Smooth muscle cell (in vitro differentiated cells): ENCODE measurements at regions not wholly inside any gene's neighbourhood (a gene's known extent, or its start where the extent isn't known, plus 50 kb on each side); places are given as distances from the start of the nearest gene placed in this dataset.

ENCODE experiments used
- DNase-seq: peaks from one replicate; lab custom pipeline; 2025; ENCODE audit not compliant: unreplicated experiment; lab: John Stamatoyannopoulos, UW
- H2AFZ ChIP-seq: fragments of 200-600 bp; sonication (generic); 2 replicates; pipeline ENCODE4 v1.6.0; 2016; ENCODE audit warnings: antibody characterized with exemption, low read depth, mild to moderate bottlenecking
- H3F3A ChIP-seq: fragments of 200-600 bp; sonication (generic); 2 replicates; pipeline ENCODE4 v1.6.0; 2017; ENCODE audit warnings: antibody characterized with exemption, low read depth
- H3K27ac ChIP-seq: fragments of 200-600 bp; sonication (generic); 2 replicates; pipeline ENCODE4 v1.5.1; 2016; ENCODE audit warnings: low read depth, mild to moderate bottlenecking
- H3K27me3 ChIP-seq: fragments of 200-600 bp; sonication (generic); 2 replicates; pipeline ENCODE4 v1.6.1; 2016; ENCODE audit warnings: low read depth, mild to moderate bottlenecking
- H3K36me3 ChIP-seq: fragments of 200-600 bp; sonication (generic); 2 replicates; pipeline ENCODE4 v1.5.1; 2016; ENCODE audit warnings: low read depth
- H3K4me1 ChIP-seq: fragments of 200-600 bp; sonication (generic); 2 replicates; pipeline ENCODE4 v1.5.1; 2016; ENCODE audit warnings: low read depth
- H3K4me2 ChIP-seq: fragments of 200-600 bp; sonication (generic); 2 replicates; pipeline ENCODE4 v1.6.0; 2016; ENCODE audit warnings: mild to moderate bottlenecking
- H3K4me3 ChIP-seq: fragments of 200-600 bp; sonication (generic); 2 replicates; pipeline ENCODE4 v1.5.1; 2016; ENCODE audit warnings: mild to moderate bottlenecking
- H3K79me2 ChIP-seq: fragments of 200-600 bp; sonication (generic); 2 replicates; pipeline ENCODE4 v1.6.0; 2016; ENCODE audit warnings: low read depth, mild to moderate bottlenecking
- H3K9ac ChIP-seq: fragments of 200-600 bp; sonication (generic); 2 replicates; pipeline ENCODE4 v1.6.0; 2016; ENCODE audit warnings: low read depth
- H3K9me3 ChIP-seq: fragments of 200-600 bp; sonication (generic); replicated peaks from 2 replicates; pipeline ENCODE4 v1.5.1; 2016; ENCODE audit warnings: low read depth
- H4K20me1 ChIP-seq: fragments of 200-600 bp; sonication (generic); 2 replicates; pipeline ENCODE4 v1.6.0; 2016; ENCODE audit warnings: low read depth
- CTCF ChIP-seq: fragments of 200-600 bp; sonication (generic); IDR thresholded peaks from 2 replicates; pipeline ENCODE4 v1.5.1; 2017; ENCODE audit warnings: borderline replicate concordance, mild to moderate bottlenecking, antibody characterized with exemption; ENCODE audit not compliant: insufficient read depth, poor library complexity, severe bottlenecking
- WGBS: methylation state at CpG from one replicate; pipeline ENCODE4 v1.1.7; 2016; ENCODE audit warnings: low lambda C conversion rate; 5-methylcytosine and 5-hydroxymethylcytosine counted together

DNA sequence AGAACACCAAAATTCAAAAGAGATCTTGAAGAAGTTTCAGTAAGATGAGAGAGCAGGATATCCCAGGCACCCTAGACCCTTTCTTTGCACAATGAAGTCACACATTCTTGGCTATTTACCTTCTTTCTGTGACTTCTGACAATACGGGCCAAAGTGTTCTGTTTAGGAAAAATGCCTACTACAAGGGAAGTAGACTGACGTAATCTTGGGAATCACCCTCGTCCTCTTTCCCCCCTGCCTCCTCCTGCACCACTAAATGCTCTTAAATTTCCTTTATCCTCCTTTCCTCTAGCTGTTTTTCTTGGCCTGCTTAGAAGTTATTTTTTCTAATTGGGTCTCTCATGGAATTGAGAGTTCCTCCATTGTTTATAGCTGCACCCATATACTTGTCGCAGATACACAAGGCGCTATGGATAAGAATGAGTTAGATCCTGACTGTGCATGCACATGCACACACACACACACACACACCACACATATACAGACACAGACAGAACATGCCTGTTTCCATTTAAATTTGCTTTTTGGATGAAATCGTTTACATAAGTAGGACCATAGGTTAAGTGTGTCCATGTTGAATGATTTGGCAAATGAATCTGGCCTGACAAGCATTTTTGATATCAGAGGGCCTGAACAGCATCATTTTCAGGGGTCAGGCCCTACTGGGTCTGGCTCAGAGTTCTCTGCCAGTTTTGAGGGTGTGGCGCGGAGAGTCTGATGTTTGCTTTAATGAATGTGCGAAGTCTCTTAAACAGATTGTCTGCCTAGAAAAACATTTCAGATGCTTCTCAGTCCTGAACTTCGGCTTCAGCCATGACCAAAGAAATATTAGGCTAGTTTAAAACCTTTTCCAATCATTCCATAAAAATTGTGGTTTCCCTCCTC is 131.9 kb upstream of the NT5C1B start:
- no peak overlapping the region for H3K4me2 ChIP-seq
- no peak for TF ChIP-seq CTCF
- WGBS, result 85% methylated on average over 10 of the region's 10 CpGs
- H3K9ac ChIP-seq, result no peak overlapping the region
- no peaks in the 10 kb centered on the region for H3K36me3 ChIP-seq
- H3K27me3 ChIP-seq, result no peaks in the 10 kb centered on the region
- no peaks in the 10 kb centered on the region for H3K79me2 ChIP-seq
- DNase-seq, result no peak
- H3K9me3 ChIP-seq, result no peaks in the 10 kb centered on the region
- no peak overlapping the region for H2AFZ ChIP-seq
- H3F3A ChIP-seq, result peaks cover 14% of the 10 kb centered on the region
- H4K20me1 ChIP-seq, result no peaks in the 10 kb centered on the region
- no peak overlapping the region for H3K27ac ChIP-seq
- H3K4me1 ChIP-seq, result no peaks in the 10 kb centered on the region
- no peak overlapping the region for H3K4me3 ChIP-seq

- no peaks in the 10 kb centered on the region for H4K20me1 ChIP-seq
- H2AFZ ChIP-seq, result no peak overlapping the region
- H3K4me2 ChIP-seq, result peak overlapping the region; percentile 34
- peaks cover 14% of the 10 kb centered on the region for H3F3A ChIP-seq
- no peaks in the 10 kb centered on the region for H3K27me3 ChIP-seq
- no peaks in the 10 kb centered on the region for H3K36me3 ChIP-seq
- no peak overlapping the region for H3K9ac ChIP-seq
- DNase-seq, result no peak
- WGBS, result 47% methylated on average over 4 of the region's 4 CpGs
- H3K4me1 ChIP-seq, result no peaks in the 10 kb centered on the region
- no peaks in the 10 kb centered on the region for H3K79me2 ChIP-seq
- TF ChIP-seq CTCF, result no peak
- peak overlapping the region; percentile 62 for H3K27ac ChIP-seq
- H3K9me3 ChIP-seq, result no peaks in the 10 kb centered on the region
- H3K4me3 ChIP-seq, result no peak overlapping the region
Measured at GRCh38 chr2:18719978-18720775, 130.8 kb upstream of the NT5C1B start.

DNA sequence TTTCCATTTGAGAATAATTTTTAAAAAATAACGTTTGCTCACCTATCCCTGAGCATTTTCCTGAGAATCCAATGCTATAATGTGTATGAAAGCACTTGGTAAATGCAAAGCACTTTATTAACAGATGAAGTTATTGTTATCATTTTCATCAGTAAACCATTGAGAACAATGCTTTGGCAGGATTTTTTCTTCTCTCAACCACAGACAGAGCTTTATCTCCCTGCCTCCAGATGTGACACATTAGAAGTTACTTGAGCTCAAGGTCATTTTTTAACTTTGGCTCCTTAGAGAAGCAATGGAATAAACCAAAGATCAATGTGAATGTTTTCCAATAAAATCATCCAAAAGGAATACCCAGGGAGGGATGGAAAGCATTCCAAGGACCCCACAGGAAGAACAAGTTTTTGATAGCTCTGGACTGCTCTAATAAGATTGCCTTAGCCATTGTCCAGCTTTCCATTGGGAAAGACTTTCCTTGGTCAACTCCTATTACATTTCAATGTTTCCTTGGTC is 118.9 kb upstream of the NT5C1B start:
- H3K9ac ChIP-seq, result no peak overlapping the region
- no peaks in the 10 kb centered on the region for H3K27me3 ChIP-seq
- no peaks in the 10 kb centered on the region for H3K79me2 ChIP-seq
- no peak for DNase-seq
- H3K9me3 ChIP-seq, result peaks cover 5% of the 10 kb centered on the region
- no peaks in the 10 kb centered on the region for H3K36me3 ChIP-seq
- H3K4me2 ChIP-seq, result no peak overlapping the region
- no peaks in the 10 kb centered on the region for H3F3A ChIP-seq
- H2AFZ ChIP-seq, result no peak overlapping the region
- no peaks in the 10 kb centered on the region for H4K20me1 ChIP-seq
- H3K4me1 ChIP-seq, result no peaks in the 10 kb centered on the region
- 0% methylated on average over 1 of the region's 1 CpG for WGBS
- H3K27ac ChIP-seq, result no peak overlapping the region
- H3K4me3 ChIP-seq, result no peak overlapping the region
- no peak for TF ChIP-seq CTCF
